Midbrain (tissue), 1 donor: ENCODE measurements at regions not wholly inside any gene's neighbourhood (a gene's known extent, or its start where the extent isn't known, plus 50 kb on each side); places are given as distances from the start of the nearest gene placed in this dataset.
"Not testable (repeated sequence)": the region's sequence is repeated elsewhere in the genome, so short reads cannot be mapped to it uniquely, and the experiment has no call there.

Experiments
- DNase-seq: peaks from one replicate; lab custom pipeline; 2025; lab: John Stamatoyannopoulos, UW

DNA sequence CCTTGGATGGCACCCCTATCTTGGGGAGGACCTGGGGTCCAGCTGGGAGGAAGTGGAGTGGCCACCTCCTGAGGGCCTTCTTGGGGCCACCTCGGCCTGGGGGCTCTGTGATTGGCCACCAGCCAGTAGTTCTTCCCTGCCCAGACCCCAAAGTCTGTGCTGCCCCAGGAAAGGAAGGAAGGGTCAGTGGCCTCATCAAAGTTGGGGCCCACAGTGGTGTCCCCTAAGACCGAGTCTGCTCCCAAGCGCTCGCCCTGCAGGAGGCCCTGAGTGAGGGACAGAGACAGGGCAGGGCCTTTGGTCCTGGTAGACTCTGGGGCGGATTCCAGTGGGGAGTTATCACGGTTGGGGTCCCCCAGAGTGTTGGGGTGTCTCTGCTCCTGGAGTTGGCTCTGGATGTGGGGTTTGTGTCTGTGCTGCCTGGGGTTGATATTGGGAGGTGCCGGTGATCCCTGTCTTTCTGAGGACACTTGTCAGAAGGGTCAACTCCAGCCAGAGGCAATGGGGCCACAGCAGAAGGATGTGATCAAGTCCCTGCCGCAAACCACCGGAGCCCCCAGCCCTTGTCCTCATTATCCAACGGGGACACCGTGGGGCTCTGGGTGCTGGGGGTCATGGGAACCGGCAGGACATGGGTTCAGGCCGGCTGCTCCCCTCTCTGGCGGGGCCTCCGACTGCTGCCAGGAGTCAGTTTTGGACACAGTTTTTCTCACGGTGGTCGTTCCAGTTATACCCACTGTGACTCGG is 364.3 kb downstream of the TMEM121 start:
- no peak for DNase-seq

GRCh38 chr14:105891221-105891602 is 364.8 kb downstream of the TMEM121 start:
- no peak for DNase-seq

- DNase-seq = no peak
Measured at GRCh38 chr14:105891631-105892452, 365.5 kb downstream of the TMEM121 start.

- not testable (repeated sequence) for DNase-seq
Measured at GRCh38 chr14:105892453-105893441, 366.4 kb downstream of the TMEM121 start.

GRCh38 chr14:105893686-105894085 is 367.3 kb downstream of the TMEM121 start:
- not testable (repeated sequence) for DNase-seq

- no peak for DNase-seq
Measured at GRCh38 chr14:105894125-105894977, 368.0 kb downstream of the TMEM121 start.

GRCh38 chr14:105894978-105895881 is 368.8 kb downstream of the TMEM121 start:
- no peak for DNase-seq

GRCh38 chr14:105896206-105896605 is 369.8 kb downstream of the TMEM121 start:
- DNase-seq = not testable (repeated sequence)

DNA sequence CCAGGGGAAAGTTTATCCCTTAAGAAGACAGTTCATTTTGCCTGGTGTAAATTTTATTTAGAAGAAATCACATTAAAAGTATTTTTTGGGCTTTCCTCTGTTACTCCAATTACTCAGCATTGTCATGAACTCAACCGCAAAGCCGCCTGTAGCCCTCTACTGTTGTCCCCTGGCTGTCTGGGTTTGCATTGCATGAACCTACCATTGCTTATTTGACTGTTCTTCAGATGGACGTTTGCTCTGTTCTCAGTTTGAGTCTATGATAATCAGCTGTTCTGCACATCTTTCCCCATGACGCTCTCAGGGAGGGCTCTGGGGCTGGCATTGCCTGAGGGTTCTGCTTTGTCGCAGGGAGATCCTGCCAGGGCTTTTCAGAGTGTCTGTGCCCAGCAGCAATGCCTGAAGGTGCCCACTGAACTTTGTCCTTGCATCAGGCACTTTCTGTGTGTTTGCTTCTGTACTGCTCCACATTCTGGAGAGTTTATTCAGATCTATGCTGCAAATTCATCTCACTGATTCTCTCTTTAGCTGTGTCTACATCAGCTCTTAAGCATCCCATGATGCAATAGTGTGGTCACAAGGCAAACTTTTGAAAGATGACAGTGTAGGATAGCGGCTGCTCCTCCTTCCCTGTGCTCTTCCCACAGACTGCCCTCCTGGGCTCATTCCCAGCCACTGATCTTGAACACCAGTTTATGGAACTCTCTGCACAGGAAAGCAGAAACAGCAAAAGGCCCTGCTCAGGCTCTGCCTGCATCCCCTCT is 370.8 kb downstream of the TMEM121 start:
- not testable (repeated sequence) for DNase-seq

- DNase-seq = no peak
Measured at GRCh38 chr14:105897725-105898113, 371.3 kb downstream of the TMEM121 start.

DNA sequence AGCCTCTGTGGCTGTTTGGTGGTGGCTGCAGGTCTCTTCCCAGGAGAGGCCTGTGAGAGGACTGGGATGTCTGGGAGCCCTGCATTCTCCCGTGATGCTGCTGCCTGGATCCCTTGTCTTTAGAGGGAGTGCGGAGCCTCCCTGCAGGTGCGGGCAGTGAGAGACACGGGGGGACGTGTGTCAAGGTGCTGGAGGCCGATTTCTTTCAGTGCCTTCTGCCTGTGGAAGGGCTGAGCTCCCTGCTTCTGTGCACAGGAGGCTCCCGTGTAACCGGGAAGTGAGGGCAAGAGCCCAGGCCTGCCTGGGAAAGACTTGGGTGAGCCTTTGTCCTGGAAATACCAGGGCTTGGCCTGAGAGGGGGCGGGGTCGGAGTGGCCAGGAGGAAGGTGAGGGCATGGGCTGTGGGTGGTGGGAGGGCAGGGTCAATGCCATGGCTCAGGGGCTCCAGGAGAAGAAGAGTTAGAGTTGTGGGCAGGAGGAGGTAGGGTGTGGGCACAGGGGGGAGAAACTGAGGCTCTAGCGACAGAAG is 372.2 kb downstream of the TMEM121 start:
- no peak for DNase-seq

DNA sequence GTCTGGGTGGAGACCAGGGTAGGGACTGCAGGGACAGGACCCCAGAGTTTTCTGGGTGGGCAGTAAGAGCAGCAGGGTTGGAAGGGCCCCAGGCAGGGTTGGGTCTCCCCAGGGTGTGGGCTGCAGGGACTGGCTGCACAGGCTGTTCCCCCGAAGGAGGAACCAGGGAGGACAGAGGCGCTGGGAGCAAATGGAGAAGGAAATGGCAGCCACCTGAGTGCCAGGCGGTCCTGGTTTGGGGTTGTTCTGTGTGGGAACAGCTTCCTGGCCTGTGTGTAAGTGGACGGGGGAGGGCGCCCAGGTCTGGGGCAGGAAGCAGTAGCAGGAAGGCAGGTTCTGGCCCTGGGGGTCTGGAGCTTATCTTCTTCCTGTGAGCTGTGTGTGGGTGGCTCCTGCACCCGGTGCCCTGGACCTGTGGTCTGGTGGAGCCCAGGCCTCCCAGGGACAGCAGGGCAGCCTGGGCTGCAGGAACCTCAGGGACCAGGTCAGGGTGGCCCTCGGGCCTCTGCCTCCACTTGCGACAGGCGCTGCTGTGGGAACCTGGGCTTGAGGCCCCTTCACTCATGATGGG is 372.8 kb downstream of the TMEM121 start:
- DNase-seq = no peak

DNA sequence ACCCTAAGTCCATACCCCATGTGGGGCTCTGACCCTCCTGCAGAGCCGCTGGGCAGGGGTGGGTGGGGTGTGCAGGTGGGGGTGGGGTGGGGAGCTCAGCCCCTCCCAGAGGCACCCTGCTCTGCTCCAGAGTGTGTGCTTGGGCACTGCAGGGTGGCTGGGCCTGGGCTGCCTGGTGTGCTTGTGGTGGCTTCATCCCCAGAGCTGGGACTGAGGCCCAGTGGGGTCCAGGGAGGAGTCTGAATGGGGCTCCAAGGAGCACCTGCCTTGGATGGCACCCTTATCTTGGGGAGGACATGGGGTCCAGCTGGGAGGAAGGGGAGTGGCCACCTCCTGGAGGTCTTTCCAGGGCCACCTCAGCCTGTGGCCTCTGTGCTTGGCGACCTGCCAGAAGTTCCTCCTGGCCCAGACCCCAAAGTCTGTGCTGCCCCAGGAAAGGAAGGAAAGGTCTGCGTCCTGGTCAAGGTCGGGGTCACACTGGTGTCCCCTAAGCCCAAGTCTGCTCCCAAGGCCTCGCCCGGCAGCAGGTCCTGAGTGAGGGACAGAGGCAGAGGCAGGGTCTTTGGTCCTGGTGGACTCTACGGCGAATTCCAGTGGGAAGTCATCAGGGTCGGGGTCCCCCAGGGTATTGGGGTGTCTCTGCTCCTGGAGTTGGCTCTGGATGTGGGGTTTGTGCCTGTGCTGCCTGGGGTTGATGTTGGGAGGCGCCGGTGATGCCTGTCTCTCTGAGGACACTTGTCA is 373.4 kb downstream of the TMEM121 start:
- no peak for DNase-seq

DNA sequence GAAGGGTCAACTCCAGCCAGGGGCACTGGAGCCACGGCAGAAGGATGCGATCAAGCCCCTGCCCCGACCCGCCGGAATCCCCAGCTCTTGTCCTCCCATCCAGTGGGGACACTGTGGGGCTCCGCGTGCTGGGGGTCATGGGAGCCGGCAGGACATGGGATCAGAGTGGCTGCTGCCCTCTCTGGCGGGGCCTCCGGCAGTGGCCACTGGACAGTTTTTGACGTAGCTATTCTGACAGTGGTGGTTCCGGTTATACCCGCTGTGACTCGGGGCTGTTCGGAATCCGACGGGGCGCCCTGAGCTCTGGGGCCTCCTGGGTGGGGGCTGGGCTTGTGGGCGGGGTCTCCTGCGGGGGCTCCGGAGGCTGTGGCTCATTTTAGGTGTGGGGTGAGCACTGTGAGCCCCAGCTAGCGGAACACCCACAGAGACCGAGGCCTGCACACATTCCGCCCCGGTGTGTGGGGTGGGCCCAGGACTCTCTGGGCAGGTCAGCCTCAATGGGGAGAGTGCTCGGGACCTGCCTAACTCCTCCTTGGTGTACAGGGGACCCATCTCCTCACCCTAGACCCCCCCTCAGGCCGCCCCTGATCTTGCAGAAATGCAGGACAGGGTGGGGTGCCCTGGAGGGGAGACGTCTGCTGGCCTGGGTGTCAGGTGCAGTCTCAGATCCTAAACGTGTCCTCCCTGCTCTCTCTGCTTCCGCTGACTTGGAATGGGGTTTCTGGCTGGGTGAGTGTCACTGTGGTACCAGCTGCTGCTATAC is 374.2 kb downstream of the TMEM121 start:
- DNase-seq = no peak

DNA sequence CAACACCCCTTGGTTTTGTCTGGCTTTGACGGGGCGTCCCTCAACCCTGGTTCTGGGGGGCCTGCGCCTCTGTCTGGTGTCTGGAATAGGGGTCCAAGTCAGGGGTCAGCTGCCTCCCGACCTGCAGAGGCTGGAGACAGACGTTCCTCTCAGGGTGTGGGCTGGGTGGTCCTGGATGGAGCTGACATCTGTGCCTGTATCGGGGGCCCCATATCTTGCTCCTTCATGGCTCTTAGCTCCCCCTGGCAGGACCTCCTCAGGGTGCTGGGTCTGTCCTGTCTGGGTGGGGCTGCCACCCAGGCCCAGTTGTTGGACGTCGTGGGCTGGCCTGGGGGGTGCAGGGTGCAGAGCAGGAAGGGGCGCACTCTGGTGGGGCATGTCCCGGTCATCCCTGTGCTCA is 374.8 kb downstream of the TMEM121 start:
- DNase-seq = no peak

GRCh38 chr14:105902131-105902898 is 375.9 kb downstream of the TMEM121 start:
- no peak for DNase-seq

GRCh38 chr14:105902899-105903165 is 376.4 kb downstream of the TMEM121 start:
- DNase-seq = not testable (repeated sequence)
